HCT116 (cell line): ENCODE measurements at regions not wholly inside any gene's neighbourhood (a gene's known extent, or its start where the extent isn't known, plus 50 kb on each side); places are given as distances from the start of the nearest gene placed in this dataset.

Source experiments
- ATAC-seq: fragments of 200-7000 bp; cut with Tn5 transposase; 2 replicates; pipeline ENCODE4 v1.9.1; 2020; ENCODE audit warnings: mild to moderate bottlenecking, moderate library complexity
- BruUV-seq: library from RNA; stranded (reverse); fragments of 400-500 nt; replicated peaks from 2 replicates; lab custom pipeline; 2021; lab: Mats Ljungman, UMichigan
- CTCF ChIA-PET: fragments of 300-600 bp; sonication (Branson Sonifier 250); formaldehyde crosslinking; loops from one replicate; lab custom pipeline; 2021; ENCODE audit warnings: antibody characterized with exemption; lab: Charles Lee
- POLR2A ChIA-PET: fragments of 300-600, 350-600 bp; sonication (Branson Sonifier 250); formaldehyde crosslinking; loops from one replicate; lab custom pipeline; 2021; ENCODE audit warnings: antibody characterized with exemption; lab: Charles Lee
- RAD21 ChIA-PET, 2 experiments: fragments of 300-600 bp; sonication (Branson Sonifier 250); formaldehyde crosslinking; loops; one replicate each; lab custom pipeline; 2023; ENCODE audit warnings: low total read pairs in 2 of 2; ENCODE audit not compliant: uncharacterized antibody in 2 of 2, unreplicated experiment in 2 of 2, low non-redundant PET in 1 of 2; lab: Charles Lee
- DNase-seq: peaks from one replicate; pipeline ENCODE4 v3.0.0-alpha.2; 2010; ENCODE audit warnings: low read depth, low spot score
- H2AFZ ChIP-seq: fragments of 200-600 bp; shearing (Covaris generic), sonication (generic); 2 replicates; pipeline ENCODE4 v1.6.1; 2017; ENCODE audit warnings: low read depth, mixed run types, mixed read lengths, antibody characterized with exemption, low read length; ENCODE audit not compliant: poor library complexity, severe bottlenecking
- H3K27ac ChIP-seq: 2 replicates; pipeline ENCODE4 v1.5.1; 2012; ENCODE audit warnings: low read depth, low read length
- H3K27me3 ChIP-seq: fragments of 200-600 bp; sonication (generic); 2 replicates; pipeline ENCODE4 v1.6.1; 2016; ENCODE audit warnings: mixed run types, low read length, mixed read lengths; ENCODE audit not compliant: insufficient read depth
- H3K36me3 ChIP-seq, 2 experiments: fragments of 200-500 bp in 1 of 2; fragments of 200-600 bp in 1 of 2; sonication (Bioruptor generic) in 1 of 2; sonication (generic) in 1 of 2; 2 replicates each; pipeline versions ENCODE4 v1.5.1 to v1.6.1; 2014 to 2016; ENCODE audit warnings: low read length in 2 of 2, inconsistent platforms in 1 of 2, mixed read lengths in 1 of 2, mixed run types in 1 of 2; ENCODE audit not compliant: insufficient read depth in 2 of 2, control insufficient read depth in 1 of 2
- H3K4me1 ChIP-seq, 2 experiments: fragments of 200-600 bp in 1 of 2; sonication (generic) in 1 of 2; 2 replicates each; pipeline versions ENCODE4 v1.5.1 to v1.6.1; 2012 to 2017; ENCODE audit warnings: low read length in 2 of 2, inconsistent platforms in 1 of 2, mild to moderate bottlenecking in 1 of 2, mixed read lengths in 1 of 2, mixed run types in 1 of 2, moderate library complexity in 1 of 2; ENCODE audit not compliant: insufficient read depth in 2 of 2, control insufficient read depth in 1 of 2
- H3K4me2 ChIP-seq: fragments of 200-600 bp; sonication (generic); 2 replicates; pipeline ENCODE4 v1.6.1; 2017; ENCODE audit warnings: mixed run types, low read length, mixed read lengths
- H3K4me3 ChIP-seq, 2 experiments: fragments of 200-600 bp in 1 of 2; sonication (generic) in 1 of 2; replicated peaks in 1 of 2; 2 replicates each; pipeline ENCODE4 v1.5.1; 2011 to 2016; ENCODE audit warnings: low read length in 2 of 2, control low read depth in 1 of 2, low read depth in 1 of 2, mild to moderate bottlenecking in 1 of 2, mixed read lengths in 1 of 2, mixed run types in 1 of 2
- H3K79me2 ChIP-seq: fragments of 200-600 bp; sonication (generic); 2 replicates; pipeline ENCODE4 v1.6.1; 2017; ENCODE audit warnings: mild to moderate bottlenecking, mixed run types, low read length, moderate library complexity, mixed read lengths; ENCODE audit not compliant: insufficient read depth
- H3K9ac ChIP-seq: fragments of 200-600 bp; sonication (generic); 2 replicates; pipeline ENCODE4 v1.6.1; 2016; ENCODE audit warnings: low read length, mixed read lengths
- H3K9me2 ChIP-seq: fragments of 200-600 bp; sonication (generic), shearing (Covaris generic); 2 replicates; pipeline ENCODE4 v1.6.1; 2017; ENCODE audit warnings: mixed run types, mild to moderate bottlenecking, moderate library complexity; ENCODE audit not compliant: insufficient read depth
- H3K9me3 ChIP-seq, 2 experiments: fragments of 200-500 bp in 1 of 2; fragments of 200-600 bp in 1 of 2; sonication (Bioruptor generic) in 1 of 2; sonication (generic) in 1 of 2; 2 replicates each; pipeline ENCODE4 v1.6.1; 2014 to 2017; ENCODE audit warnings: low read length in 2 of 2, mixed read lengths in 2 of 2, inconsistent platforms in 1 of 2, low read depth in 1 of 2, mild to moderate bottlenecking in 1 of 2, mixed run types in 1 of 2, moderate library complexity in 1 of 2; ENCODE audit not compliant: control insufficient read depth in 1 of 2, insufficient read depth in 1 of 2
- H4K20me1 ChIP-seq: fragments of 200-600 bp; sonication (generic), shearing (Covaris generic); 2 replicates; pipeline ENCODE4 v1.6.1; 2017; ENCODE audit warnings: mixed run types, mild to moderate bottlenecking, moderate library complexity; ENCODE audit not compliant: insufficient read depth
- ATF3 ChIP-seq: IDR thresholded peaks from 2 replicates; pipeline ENCODE4 v1.6.1; 2012
- CBX3 ChIP-seq: IDR thresholded peaks from 2 replicates; pipeline ENCODE4 v1.6.1; 2012; ENCODE audit warnings: low read depth
- EGR1 ChIP-seq: IDR thresholded peaks from 2 replicates; pipeline ENCODE4 v1.6.1; 2012; ENCODE audit warnings: low read depth
- ELF1 ChIP-seq: IDR thresholded peaks from 2 replicates; pipeline ENCODE4 v1.6.1; 2012; ENCODE audit warnings: low read depth, borderline replicate concordance
- EZH2 ChIP-seq: fragments of 200-600 bp; sonication (generic); IDR thresholded peaks from 2 replicates; pipeline ENCODE4 v1.6.1; 2017; ENCODE audit warnings: antibody characterized with exemption, mixed run types
- EZH2phosphoT487 ChIP-seq: fragments of 200-600 bp; IDR thresholded peaks from 2 replicates; pipeline ENCODE4 v1.6.1; 2018; ENCODE audit warnings: antibody characterized with exemption, borderline replicate concordance
- FOSL1 ChIP-seq: IDR thresholded peaks from 2 replicates; pipeline ENCODE4 v1.6.1; 2012; ENCODE audit warnings: low read depth
- MAX ChIP-seq: IDR thresholded peaks from 2 replicates; pipeline ENCODE4 v1.6.1; 2012
- POLR2A ChIP-seq: IDR thresholded peaks from 2 replicates; pipeline ENCODE4 v1.7.0; 2011; ENCODE audit warnings: borderline replicate concordance; ENCODE audit not compliant: insufficient read depth, insufficient read length; ENCODE audit errors: extremely low read depth
- RAD21 ChIP-seq: IDR thresholded peaks from 2 replicates; pipeline ENCODE4 v1.6.1; 2012; ENCODE audit warnings: low read depth, mild to moderate bottlenecking
- SIN3A ChIP-seq: IDR thresholded peaks from 2 replicates; pipeline ENCODE4 v1.6.1; 2012; ENCODE audit warnings: low read depth
- SP1 ChIP-seq: IDR thresholded peaks from 2 replicates; pipeline ENCODE4 v1.6.1; 2012; ENCODE audit warnings: low read depth
- SRF ChIP-seq: IDR thresholded peaks from 2 replicates; pipeline ENCODE4 v1.6.1; 2012; ENCODE audit warnings: low read depth
- TCF7L2 ChIP-seq: IDR thresholded peaks from 2 replicates; pipeline ENCODE4 v1.7.0; 2011; ENCODE audit warnings: borderline replicate concordance, inconsistent platforms; ENCODE audit not compliant: insufficient read depth, insufficient read length; ENCODE audit errors: extremely low read depth
- YY1 ChIP-seq: IDR thresholded peaks from 2 replicates; pipeline ENCODE4 v1.6.1; 2011; ENCODE audit warnings: low read length, low read depth, moderate library complexity, mild to moderate bottlenecking; ENCODE audit not compliant: insufficient replicate concordance; ENCODE audit errors: extremely low read depth
- ZBTB33 ChIP-seq: IDR thresholded peaks from 2 replicates; pipeline ENCODE4 v1.6.1; 2011; ENCODE audit warnings: mild to moderate bottlenecking, low read length, moderate library complexity; ENCODE audit not compliant: insufficient replicate concordance; ENCODE audit errors: extremely low read depth
- ZFX ChIP-seq: fragments of 450-650 bp; IDR thresholded peaks from 2 replicates; pipeline ENCODE4 v1.6.1; 2017
- intact Hi-C: fragments of 100-400 bp; cut with micrococcal nuclease; formaldehyde crosslinking; loops from 2 replicates; pipeline ENCODE4 v1.10.0; 2022

- Histone ChIP-seq H3K4me2 (no peak overlapping the region), H3K27me3 (no peaks in the 10 kb centered on the region), H2AFZ (no peak overlapping the region), H3K9me3 (no peaks in the 10 kb centered on the region), H4K20me1 (no peaks in the 10 kb centered on the region), H3K4me3 (no peak overlapping the region), H3K79me2 (no peaks in the 10 kb centered on the region), H3K9ac (no peak overlapping the region), H3K36me3 (no peaks in the 10 kb centered on the region), H3K27ac (no peak overlapping the region), H3K4me1 (no peaks in the 10 kb centered on the region), H3K9me2 (no peaks in the 10 kb centered on the region)
- DNase-seq (no peak), ATAC-seq (no peak)
- intact Hi-C loops, result no loop called here
- ChIA-PET RAD21 (no interaction called here), POLR2A (no interaction called here), CTCF (no interaction called here)
- TF ChIP-seq FOSL1 (no peak), SRF (no peak), EZH2 (no peak), POLR2A (no peak), SIN3A (no peak), RAD21 (no peak), ATF3 (no peak), CBX3 (no peak), MAX (no peak), TCF7L2 (no peak), SP1 (no peak), EZH2phosphoT487 (no peak), ZFX (no peak), ELF1 (no peak), YY1 (no peak), ZBTB33 (no peak), EGR1 (no peak)
- BruUV-seq, result no TSS peak
Observed at GRCh38 chr4:124480061-124480460, 232.5 kb downstream of the ANKRD50 start.
